ENCODE measurements at regions not wholly inside any gene's neighbourhood (a gene's known extent, or its start where the extent isn't known, plus 50 kb on each side); places are given as distances from the start of the nearest gene placed in this dataset.

- TF ChIP-seq MAX (CRISPR knock-in tag; IDR thresholded peaks at IDR 0.05) = no peak
- TF ChIP-seq RBM39 (optimal IDR thresholded peaks at IDR 0.05; ENCODE audit: low read depth, low read length) = no peak
- no peak for TF ChIP-seq ZNF23 (CRISPR knock-in tag; IDR thresholded peaks at IDR 0.05)
- no peak for TF ChIP-seq POLR2G (IDR thresholded peaks at IDR 0.05; ENCODE audit: low read depth, low read length)
- TF ChIP-seq KLF1 (tag; IDR thresholded peaks at IDR 0.05) = no peak
- no peak for TF ChIP-seq POLR2A (conservative IDR thresholded peaks at IDR 0.05)
- no peak for TF ChIP-seq CTCF (IDR thresholded peaks at IDR 0.05 in 2 of 3, conservative IDR thresholded peaks at IDR 0.05 in 1 of 3; ENCODE audit: insufficient read depth in 2 of 3, low read depth in 1 of 3, low read length in 3 of 3)
- no peak for TF ChIP-seq TRIM28 (IDR thresholded peaks at IDR 0.05)
- no peak for TF ChIP-seq ZNF175 (CRISPR knock-in tag; IDR thresholded peaks at IDR 0.05; ENCODE audit: low read depth)
- no peak for TF ChIP-seq ATF6 (CRISPR knock-in tag; IDR thresholded peaks at IDR 0.05)
- no peak for TF ChIP-seq SRF (CRISPR knock-in tag; IDR thresholded peaks at IDR 0.05)
- no peak for TF ChIP-seq DNMT1 (IDR thresholded peaks at IDR 0.05)
- no peak for TF ChIP-seq LEF1 (IDR thresholded peaks at IDR 0.05)
- TF ChIP-seq ATF1 (CRISPR knock-in tag; IDR thresholded peaks at IDR 0.05) = no peak
- TF ChIP-seq ATF1 (tag; IDR thresholded peaks at IDR 0.05) = no peak
These were observed 102.8 kb upstream of the ZNF648 start for GRCh38 chr1:182164273-182164672.

All from K562 (cell line).